T1000 (cell line): ENCODE measurements at regions not wholly inside any gene's neighbourhood (a gene's known extent, or its start where the extent isn't known, plus 50 kb on each side); places are given as distances from the start of the nearest gene placed in this dataset.

Experiments
- DNase-seq: peaks from one replicate; lab custom pipeline; 2025; ENCODE audit warnings: mixed read lengths; lab: John Stamatoyannopoulos, UW

GRCh38 chr3:30331519-30331918 lies 274.9 kb upstream of the TGFBR2 start:
- DNase-seq, result no peak

GRCh38 chr3:30332196-30333021 lies 274.0 kb upstream of the TGFBR2 start:
- no peak for DNase-seq

DNA sequence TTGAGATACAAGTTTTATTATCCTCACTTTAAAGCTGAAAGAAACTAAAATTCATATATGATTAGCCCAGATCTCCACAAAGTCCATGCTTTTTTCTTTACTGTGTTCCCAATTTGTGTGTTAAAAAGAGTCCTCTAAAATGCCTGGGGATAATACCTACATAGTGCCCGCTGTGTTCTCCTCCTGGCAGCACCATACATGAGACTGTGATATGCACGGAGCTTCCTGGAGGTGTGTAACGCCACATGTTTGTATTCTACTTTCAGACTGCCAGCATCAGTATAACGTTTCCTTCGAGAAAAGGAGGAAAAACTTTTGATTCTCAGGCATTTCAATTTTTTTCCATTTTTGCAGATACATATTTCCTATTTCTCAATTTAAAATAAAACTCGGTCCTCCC lies 273.3 kb upstream of the TGFBR2 start:
- no peak for DNase-seq

GRCh38 chr3:30333903-30334302 lies 272.5 kb upstream of the TGFBR2 start:
- no peak for DNase-seq

- no peak for DNase-seq
These were observed 265.9 kb upstream of the TGFBR2 start for GRCh38 chr3:30340500-30340899.

DNA sequence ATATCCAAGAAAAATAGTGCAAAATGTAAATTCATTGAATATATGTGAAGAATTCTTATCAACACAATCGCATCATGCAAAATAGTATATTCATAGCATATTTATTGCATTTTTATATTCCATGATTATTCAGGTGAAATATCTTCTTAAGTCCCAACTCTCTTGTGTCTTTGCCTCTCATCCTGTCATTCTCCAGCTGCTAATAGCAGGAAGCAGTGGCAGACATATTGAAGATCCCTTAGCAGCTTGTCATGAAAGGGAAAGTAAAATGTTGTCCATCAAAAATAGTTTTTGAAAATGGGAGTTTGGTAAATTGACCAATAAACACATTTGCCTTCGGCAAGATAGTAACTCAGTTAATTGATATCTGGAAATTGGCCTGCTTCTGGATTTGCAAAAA lies 265.3 kb upstream of the TGFBR2 start:
- no peak for DNase-seq

GRCh38 chr3:30341851-30342250 lies 264.6 kb upstream of the TGFBR2 start:
- no peak for DNase-seq

- DNase-seq, result peak; percentile 37
These were observed 263.9 kb upstream of the TGFBR2 start for GRCh38 chr3:30342318-30343060.

DNA sequence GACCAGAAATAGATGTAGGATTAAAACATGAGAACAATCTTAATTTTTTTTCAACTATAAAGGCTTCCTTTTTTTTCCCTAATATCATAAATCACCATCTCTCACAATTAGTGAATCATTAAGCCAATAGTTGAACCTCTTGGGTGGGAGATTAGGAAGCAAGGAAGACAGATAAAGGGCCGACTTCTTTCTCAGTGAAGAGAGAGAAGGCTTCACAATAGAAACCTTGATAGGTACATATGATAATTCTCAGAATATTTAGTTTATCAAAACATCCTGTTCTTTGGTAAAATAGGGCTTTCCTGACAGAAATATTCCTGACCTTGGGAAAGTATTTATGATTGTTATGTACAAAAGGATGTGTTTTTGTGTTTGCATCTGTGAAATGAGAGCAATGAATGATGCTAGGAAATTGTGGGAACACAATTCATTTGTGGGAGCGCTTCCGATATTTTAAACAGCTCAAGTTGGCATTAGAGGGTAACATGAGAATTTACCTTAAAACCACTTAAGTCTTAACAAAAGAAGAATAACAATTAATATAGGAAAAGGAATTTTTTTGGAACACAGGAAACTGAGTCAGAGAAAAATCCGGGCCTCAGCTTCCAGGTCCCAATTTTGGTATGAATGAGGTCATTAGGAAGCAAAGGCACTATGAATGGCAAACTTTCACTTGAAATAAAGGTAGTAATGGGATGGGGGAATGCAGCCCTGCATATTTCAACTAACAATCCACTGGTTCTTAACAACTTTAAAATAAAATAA lies 263.2 kb upstream of the TGFBR2 start:
- DNase-seq, result no peak

- no peak for DNase-seq
These were observed 262.5 kb upstream of the TGFBR2 start for GRCh38 chr3:30343861-30344260.

- no peak for DNase-seq
These were observed 262.1 kb upstream of the TGFBR2 start for GRCh38 chr3:30344288-30344687.

- DNase-seq, result no peak
These were observed 259.5 kb upstream of the TGFBR2 start for GRCh38 chr3:30346933-30347320.

DNA sequence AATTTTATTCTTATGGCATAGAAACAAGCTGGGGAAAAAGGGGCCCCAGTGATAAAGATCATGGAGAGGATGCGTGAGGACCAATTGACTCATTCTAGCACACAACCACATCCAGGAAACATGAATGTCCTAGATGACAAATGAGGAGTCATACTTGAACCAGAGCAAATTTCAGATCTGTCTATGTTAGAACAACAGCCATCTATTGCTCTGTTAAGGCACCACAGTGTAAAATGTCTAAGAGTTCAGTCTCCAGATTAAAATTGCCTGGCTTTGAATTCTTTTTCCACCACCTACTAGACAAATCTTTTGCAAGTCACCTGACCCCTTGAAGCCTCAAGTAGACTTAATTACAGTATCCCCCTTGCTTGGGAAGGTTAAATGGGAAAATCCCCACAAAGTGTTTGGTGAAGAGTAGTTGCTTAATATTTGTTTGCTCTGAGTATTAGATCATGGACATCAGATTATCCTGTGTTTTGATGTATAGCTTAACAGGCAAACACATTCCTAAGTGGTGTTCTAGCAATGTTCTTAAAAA lies 258.7 kb upstream of the TGFBR2 start:
- peak; percentile 18 for DNase-seq

- DNase-seq, result no peak
These were observed 256.9 kb upstream of the TGFBR2 start for GRCh38 chr3:30349507-30349906.

GRCh38 chr3:30350011-30350410 lies 256.4 kb upstream of the TGFBR2 start:
- no peak for DNase-seq

DNA sequence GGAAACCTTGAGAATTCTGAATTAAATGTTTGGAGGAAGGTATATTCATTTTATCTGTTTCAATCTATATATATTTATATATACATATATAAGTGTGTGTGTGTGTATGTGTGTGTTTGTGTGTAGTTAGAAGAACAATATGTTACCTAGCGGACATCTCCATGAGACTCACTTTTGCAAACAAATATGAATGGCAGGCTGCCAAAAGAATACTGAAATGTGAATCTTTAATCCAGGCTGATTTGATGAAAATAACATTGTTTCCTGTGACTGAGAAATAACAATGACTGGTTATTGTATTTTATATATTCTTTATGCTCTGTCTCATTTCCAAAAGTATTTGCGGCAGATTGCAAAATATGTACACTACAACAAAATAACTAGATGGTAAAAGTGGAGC lies 255.5 kb upstream of the TGFBR2 start:
- DNase-seq, result no peak

DNA sequence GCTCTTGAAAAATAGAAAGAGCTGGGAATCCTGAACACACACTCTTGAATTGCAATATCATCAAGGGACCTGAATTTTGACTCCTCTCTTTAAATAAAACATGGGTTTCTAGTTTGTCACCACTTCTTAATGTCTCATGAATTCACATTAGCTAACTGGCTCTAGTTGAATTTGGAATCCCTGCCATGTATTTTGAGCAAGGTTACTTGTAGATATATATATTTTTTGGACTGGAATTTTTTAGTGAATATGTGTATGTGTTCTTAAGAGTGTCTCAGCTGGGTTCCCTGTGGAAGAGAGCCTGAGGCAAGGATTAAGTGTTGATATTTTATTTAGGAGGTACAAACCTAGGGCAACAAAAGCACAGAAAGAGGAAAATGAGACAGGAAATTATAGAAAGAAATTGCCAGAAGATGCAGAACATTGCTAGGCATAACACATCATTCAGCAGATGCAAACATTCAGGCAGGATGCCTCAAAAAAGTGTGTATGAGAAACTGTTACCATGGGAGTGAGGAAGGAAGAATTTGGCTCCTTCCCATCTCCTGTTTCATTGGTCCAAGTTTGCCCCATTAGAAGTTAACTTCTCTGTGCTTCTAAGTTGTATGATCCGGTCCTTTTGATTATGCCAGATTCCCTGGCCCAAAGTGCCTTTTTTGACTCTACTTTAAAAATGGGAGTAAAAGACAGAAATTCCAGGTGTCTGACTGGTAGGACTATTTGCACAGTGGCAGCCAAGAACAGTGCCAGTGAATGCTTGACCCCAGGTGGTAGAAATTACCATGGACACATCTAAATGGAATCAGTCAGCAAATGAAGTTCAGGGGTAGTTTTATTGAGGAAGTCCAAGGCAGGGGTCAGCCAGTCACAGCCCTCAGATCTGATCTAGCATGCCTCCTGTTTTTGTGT lies 253.7 kb upstream of the TGFBR2 start:
- DNase-seq, result no peak

- DNase-seq, result no peak
These were observed 252.5 kb upstream of the TGFBR2 start for GRCh38 chr3:30353711-30354467.

- no peak for DNase-seq
These were observed 251.9 kb upstream of the TGFBR2 start for GRCh38 chr3:30354513-30354912.

DNA sequence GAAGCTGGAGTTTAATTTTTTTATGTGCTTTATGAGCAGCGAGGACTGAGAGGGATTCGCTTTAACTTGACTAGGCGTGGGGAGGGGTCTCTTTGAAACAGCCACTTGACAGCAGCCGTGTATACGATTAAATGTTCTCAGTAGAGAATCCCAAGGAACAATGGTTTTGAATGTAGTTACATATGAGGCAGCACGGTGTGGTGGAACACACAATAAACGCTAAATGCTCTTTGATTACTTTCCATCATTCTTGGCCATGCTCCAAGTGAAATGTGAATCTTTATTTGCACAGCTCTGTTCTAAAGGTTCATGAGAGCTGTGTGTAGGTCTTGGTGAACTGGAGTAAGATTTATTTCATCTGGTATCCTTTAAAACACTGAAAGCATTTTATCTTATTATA lies 251.4 kb upstream of the TGFBR2 start:
- DNase-seq, result no peak

DNA sequence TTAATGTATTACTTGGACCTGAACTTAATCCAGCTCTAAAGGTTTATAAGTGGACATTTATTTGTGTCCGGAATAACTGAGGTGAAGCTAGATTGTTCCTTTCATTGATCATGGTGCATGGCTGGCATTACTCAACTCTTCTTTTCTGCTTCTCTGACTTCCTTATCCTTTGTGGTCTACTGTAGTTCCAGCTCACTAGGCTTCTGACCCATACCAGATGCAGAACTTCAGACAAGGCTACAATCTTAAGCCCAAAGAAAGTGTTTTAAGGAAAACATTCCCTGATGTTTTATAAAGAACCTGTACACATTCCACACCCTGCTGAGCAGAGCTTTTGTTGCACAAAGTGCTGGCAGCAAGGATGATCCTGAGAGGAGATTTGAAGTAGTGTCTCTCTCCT lies 250.8 kb upstream of the TGFBR2 start:
- no peak for DNase-seq
